ENCODE measurements at regions not wholly inside any gene's neighbourhood (a gene's known extent, or its start where the extent isn't known, plus 50 kb on each side); places are given as distances from the start of the nearest gene placed in this dataset.

GRCh38 chrY:8809076-8809475, 528.2 kb upstream of the TSPY4 start:
- in situ Hi-C loops (cut with MboI; ENCODE audit: low sequenced_read_pairs, unreplicated experiment), result no loop called here
- DNase-seq (ENCODE audit: low spot score), result no peak
- TF ChIP-seq, protein P1, sequence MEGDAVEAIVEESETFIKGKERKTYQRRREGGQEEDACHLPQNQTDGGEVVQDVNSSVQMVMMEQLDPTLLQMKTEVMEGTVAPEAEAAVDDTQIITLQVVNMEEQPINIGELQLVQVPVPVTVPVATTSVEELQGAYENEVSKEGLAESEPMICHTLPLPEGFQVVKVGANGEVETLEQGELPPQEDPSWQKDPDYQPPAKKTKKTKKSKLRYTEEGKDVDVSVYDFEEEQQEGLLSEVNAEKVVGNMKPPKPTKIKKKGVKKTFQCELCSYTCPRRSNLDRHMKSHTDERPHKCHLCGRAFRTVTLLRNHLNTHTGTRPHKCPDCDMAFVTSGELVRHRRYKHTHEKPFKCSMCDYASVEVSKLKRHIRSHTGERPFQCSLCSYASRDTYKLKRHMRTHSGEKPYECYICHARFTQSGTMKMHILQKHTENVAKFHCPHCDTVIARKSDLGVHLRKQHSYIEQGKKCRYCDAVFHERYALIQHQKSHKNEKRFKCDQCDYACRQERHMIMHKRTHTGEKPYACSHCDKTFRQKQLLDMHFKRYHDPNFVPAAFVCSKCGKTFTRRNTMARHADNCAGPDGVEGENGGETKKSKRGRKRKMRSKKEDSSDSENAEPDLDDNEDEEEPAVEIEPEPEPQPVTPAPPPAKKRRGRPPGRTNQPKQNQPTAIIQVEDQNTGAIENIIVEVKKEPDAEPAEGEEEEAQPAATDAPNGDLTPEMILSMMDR (IDR thresholded peaks at IDR 0.05; ENCODE audit: borderline replicate concordance, control extremely low read depth, extremely low read depth, insufficient read depth, missing control alignments), result no peak

- TF ChIP-seq, protein P1 (IDR thresholded peaks at IDR 0.05; ENCODE audit: borderline replicate concordance, control extremely low read depth, extremely low read depth, insufficient read depth, missing control alignments), result no peak
- DNase-seq (ENCODE audit: low spot score), result no peak
- in situ Hi-C loops (cut with MboI; ENCODE audit: low sequenced_read_pairs, unreplicated experiment), result no loop called here
Measured at GRCh38 chrY:8814143-8814542, 523.1 kb upstream of the TSPY4 start.

DNA sequence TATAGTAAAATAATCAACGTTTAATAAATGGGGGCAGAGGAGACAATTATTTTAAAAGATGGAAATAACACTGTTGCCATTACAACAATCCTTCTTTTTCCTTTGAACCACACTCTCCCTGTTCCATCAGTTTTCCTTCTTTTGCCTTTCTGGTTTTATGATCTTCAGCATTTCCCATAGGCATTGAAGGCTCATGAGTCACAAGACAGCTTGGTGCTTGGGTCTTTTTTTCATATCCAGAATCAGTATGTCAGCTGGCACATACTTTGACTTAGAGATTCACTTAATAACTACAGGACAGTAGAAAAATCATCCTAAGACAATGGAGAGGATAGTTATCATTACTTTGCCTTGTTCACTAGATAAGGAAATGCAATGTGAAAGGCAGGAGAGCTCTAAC, 521.6 kb upstream of the TSPY4 start:
- DNase-seq (ENCODE audit: low spot score), result no peak
- TF ChIP-seq, protein P1 (IDR thresholded peaks at IDR 0.05; ENCODE audit: borderline replicate concordance, control extremely low read depth, extremely low read depth, insufficient read depth, missing control alignments), result no peak
- in situ Hi-C loops (cut with MboI; ENCODE audit: low sequenced_read_pairs, unreplicated experiment), result no loop called here

- DNase-seq (ENCODE audit: low spot score), result no peak
- in situ Hi-C loops (cut with MboI; ENCODE audit: low sequenced_read_pairs, unreplicated experiment), result no loop called here
- TF ChIP-seq, protein P1 (IDR thresholded peaks at IDR 0.05; ENCODE audit: borderline replicate concordance, control extremely low read depth, extremely low read depth, insufficient read depth, missing control alignments), result no peak
Measured at GRCh38 chrY:8820032-8820431, 517.2 kb upstream of the TSPY4 start.

- in situ Hi-C loops (cut with MboI; ENCODE audit: low sequenced_read_pairs, unreplicated experiment), result no loop called here
- TF ChIP-seq, protein P1 (IDR thresholded peaks at IDR 0.05; ENCODE audit: borderline replicate concordance, control extremely low read depth, extremely low read depth, insufficient read depth, missing control alignments), result no peak
- DNase-seq (ENCODE audit: low spot score), result no peak
Measured at GRCh38 chrY:8821106-8821505, 516.2 kb upstream of the TSPY4 start.

- DNase-seq (ENCODE audit: low spot score), result no peak
- TF ChIP-seq, protein P1 (IDR thresholded peaks at IDR 0.05; ENCODE audit: borderline replicate concordance, control extremely low read depth, extremely low read depth, insufficient read depth, missing control alignments), result no peak
- in situ Hi-C loops (cut with MboI; ENCODE audit: low sequenced_read_pairs, unreplicated experiment), result no loop called here
Measured at GRCh38 chrY:8852278-8852677, 485.0 kb upstream of the TSPY4 start.

- TF ChIP-seq, protein P1 (IDR thresholded peaks at IDR 0.05; ENCODE audit: borderline replicate concordance, control extremely low read depth, extremely low read depth, insufficient read depth, missing control alignments), result no peak
- in situ Hi-C loops (cut with MboI; ENCODE audit: low sequenced_read_pairs, unreplicated experiment), result no loop called here
- DNase-seq (ENCODE audit: low spot score), result no peak
Measured at GRCh38 chrY:8888371-8888770, 448.9 kb upstream of the TSPY4 start.
